HPDE6-E6E7 (cell line): ENCODE measurements at regions not wholly inside any gene's neighbourhood (a gene's known extent, or its start where the extent isn't known, plus 50 kb on each side); places are given as distances from the start of the nearest gene placed in this dataset.
"Not testable (repeated sequence)": the region's sequence is repeated elsewhere in the genome, so short reads cannot be mapped to it uniquely, and the experiment has no call there.

Experiments
- DNase-seq: peaks from one replicate; pipeline ENCODE4 v3.0.0; 2011; ENCODE audit warnings: missing footprints; ENCODE audit errors: extremely low spot score

- DNase-seq: no peak
Measured at GRCh38 chr10:28733245-28733644, 55.9 kb downstream of the BAMBI start.

GRCh38 chr10:28733647-28734046 is 56.3 kb downstream of the BAMBI start:
- no peak for DNase-seq

- no peak for DNase-seq
Measured at GRCh38 chr10:28734938-28735759, 57.8 kb downstream of the BAMBI start.

GRCh38 chr10:28737096-28737495 is 59.8 kb downstream of the BAMBI start:
- DNase-seq: no peak

GRCh38 chr10:28738200-28738599 is 60.9 kb downstream of the BAMBI start:
- no peak for DNase-seq

GRCh38 chr10:28743576-28743975 is 66.3 kb downstream of the BAMBI start:
- DNase-seq: no peak

GRCh38 chr10:28744069-28744768 is 66.9 kb downstream of the BAMBI start:
- DNase-seq: no peak

- DNase-seq: no peak
Measured at GRCh38 chr10:28754930-28755718, 77.8 kb downstream of the BAMBI start.

- DNase-seq: no peak
Measured at GRCh38 chr10:28761084-28761846, 83.9 kb downstream of the BAMBI start.

- DNase-seq: no peak
Measured at GRCh38 chr10:28763471-28764170, 86.3 kb downstream of the BAMBI start.

- DNase-seq: no peak
Measured at GRCh38 chr10:28765641-28766040, 88.3 kb downstream of the BAMBI start.

- DNase-seq: no peak
Measured at GRCh38 chr10:28768227-28768626, 90.9 kb downstream of the BAMBI start.

- DNase-seq: no peak
Measured at GRCh38 chr10:28769091-28769604, 91.8 kb downstream of the BAMBI start.

GRCh38 chr10:28771580-28772090 is 94.3 kb downstream of the BAMBI start:
- DNase-seq: not testable (repeated sequence)

GRCh38 chr10:28774051-28774995 is 97.0 kb downstream of the BAMBI start:
- no peak for DNase-seq

GRCh38 chr10:28775773-28776172 is 98.5 kb downstream of the BAMBI start:
- DNase-seq: no peak

GRCh38 chr10:28776519-28776918 is 99.2 kb downstream of the BAMBI start:
- no peak for DNase-seq

- no peak for DNase-seq
Measured at GRCh38 chr10:28777911-28778310, 100.6 kb downstream of the BAMBI start.

GRCh38 chr10:28778524-28778923 is 101.2 kb downstream of the BAMBI start:
- DNase-seq: no peak
